K562 (cell line): ENCODE measurements at regions not wholly inside any gene's neighbourhood (a gene's known extent, or its start where the extent isn't known, plus 50 kb on each side); places are given as distances from the start of the nearest gene placed in this dataset.

Experiments used
- ATAC-seq: fragments of 200-7000 bp; cut with Tn5 transposase; 3 replicates; pipeline ENCODE4 v1.9.1; 2020; ENCODE audit warnings: moderate library complexity
- BruUV-seq: library from RNA; stranded (reverse); fragments of 400-500 nt; replicated peaks from 2 replicates; lab custom pipeline; 2021; lab: Mats Ljungman, UMichigan
- CTCF ChIA-PET: fragments of 300-600 bp; formaldehyde crosslinking; extraction: SDS; loops from one replicate; lab custom pipeline; 2021; ENCODE audit warnings: low intra/inter-chr PET ratio; lab: Yijun Ruan, JAX
- POLR2A ChIA-PET: fragments of 300-600, 350-650 bp; sonication (Branson Sonifier 250); formaldehyde crosslinking; extraction: SDS; loops from one replicate; lab custom pipeline; 2021; ENCODE audit warnings: antibody characterized with exemption, inconsistent platforms; lab: Yijun Ruan, JAX
- DNase-seq, 4 experiments: peaks; one replicate each; pipeline versions ENCODE4 v3.0.0 to v3.0.0-alpha.2; 2011 to 2018; ENCODE audit warnings: low spot score in 3 of 4, mixed read lengths in 3 of 4; ENCODE audit errors: extremely low read depth in 1 of 4
- FAIRE-seq: peaks from 2 replicates; lab custom pipeline; 2011; peaks lifted over from hg19 to GRCh38; lab: Jason Lieb, UNC
- H2AFZ ChIP-seq: 2 replicates; pipeline ENCODE4 v1.6.0; 2011; ENCODE audit warnings: low read depth, low read length, control low read depth, inconsistent platforms
- H3K27ac ChIP-seq: fragments of 200-600 bp; 3 replicates; pipeline ENCODE4 v1.8.0; 2011; ENCODE audit warnings: low read depth, mild to moderate bottlenecking, control low read depth, inconsistent platforms, low read length, moderate library complexity, mixed read lengths; ENCODE audit errors: extremely low read depth
- H3K27me3 ChIP-seq, 2 experiments: fragments of 300-600 bp in 1 of 2; 2 replicates in 1 of 2; 3 replicates in 1 of 2; pipeline versions ENCODE4 v1.6.0 to v1.8.0; 2011; ENCODE audit warnings: inconsistent platforms in 2 of 2, low read length in 2 of 2, mild to moderate bottlenecking in 1 of 2, mixed read lengths in 1 of 2, moderate library complexity in 1 of 2; ENCODE audit not compliant: control insufficient read depth in 2 of 2, insufficient read depth in 2 of 2
- H3K36me3 ChIP-seq: fragments of 300-600 bp; 3 replicates; pipeline ENCODE4 v1.8.0; 2011; ENCODE audit warnings: mild to moderate bottlenecking, low read length, inconsistent platforms; ENCODE audit not compliant: control insufficient read depth, insufficient read depth
- H3K4me1 ChIP-seq, 2 experiments: fragments of 200-600 bp in 1 of 2; replicated peaks in 1 of 2; 2 replicates in 1 of 2; 3 replicates in 1 of 2; pipeline versions ENCODE4 v1.5.1 to v1.8.0; 2011; ENCODE audit warnings: inconsistent platforms in 2 of 2, low read length in 2 of 2, mild to moderate bottlenecking in 1 of 2, mixed read lengths in 1 of 2, moderate library complexity in 1 of 2; ENCODE audit not compliant: control insufficient read depth in 2 of 2, insufficient read depth in 2 of 2
- H3K4me2 ChIP-seq: 2 replicates; pipeline ENCODE4 v1.6.1; 2011; ENCODE audit warnings: low read length, control low read depth, inconsistent platforms, mixed read lengths; ENCODE audit not compliant: insufficient read depth
- H3K4me3 ChIP-seq: fragments of 200-600 bp; sonication (generic), shearing (Covaris generic); 2 replicates; pipeline ENCODE4 v1.5.1; 2016; ENCODE audit warnings: control low read depth, inconsistent platforms
- H3K79me2 ChIP-seq: fragments of 200-600 bp; 3 replicates; pipeline ENCODE4 v1.8.0; 2011; ENCODE audit warnings: low read length, inconsistent platforms; ENCODE audit not compliant: control insufficient read depth, insufficient read depth
- H3K9ac ChIP-seq, 2 experiments: 2 replicates each; pipeline versions ENCODE4 v1.6.0 to v1.6.1; 2011; ENCODE audit warnings: low read depth in 2 of 2, low read length in 2 of 2, control low read depth in 1 of 2, inconsistent platforms in 1 of 2, mild to moderate bottlenecking in 1 of 2, mixed read lengths in 1 of 2; ENCODE audit not compliant: insufficient read depth in 1 of 2
- H3K9me1 ChIP-seq: one replicate; pipeline ENCODE4 v1.6.0; 2011; ENCODE audit warnings: inconsistent platforms, mild to moderate bottlenecking, low read length, moderate library complexity; ENCODE audit not compliant: control insufficient read depth, insufficient read depth
- H3K9me3 ChIP-seq: replicated peaks from 2 replicates; pipeline ENCODE4 v1.5.1; 2011; ENCODE audit warnings: low read depth, low read length, inconsistent platforms; ENCODE audit not compliant: control insufficient read depth, insufficient read depth
- H4K20me1 ChIP-seq: replicated peaks from 2 replicates; pipeline ENCODE4 v1.6.1; 2011; ENCODE audit warnings: low read length, inconsistent platforms, mixed read lengths; ENCODE audit not compliant: control insufficient read depth, insufficient read depth
- FUS ChIP-seq: fragments of 200-400 bp; formaldehyde crosslinking; optimal IDR thresholded peaks from 2 replicates; pipeline ENCODE3; 2017; ENCODE audit warnings: low read depth, low read length
- HMG20A ChIP-seq: fragments of 450-650 bp; formaldehyde crosslinking; conservative IDR thresholded peaks from 2 replicates; pipeline ENCODE4 v1.4.0; 2020; ENCODE audit warnings: mild to moderate bottlenecking, mixed read lengths
- HMG20B ChIP-seq: fragments of 250-450 bp; sonication (Bioruptor Pico); IDR thresholded peaks from 2 replicates; pipeline ENCODE4 v1.5.0; 2021; ENCODE audit warnings: mild to moderate bottlenecking
- MCM3 ChIP-seq: fragments of 450-650 bp; IDR thresholded peaks from 2 replicates; pipeline ENCODE4 v1.6.1; 2016
- NR3C1 ChIP-seq: sonication (generic); formaldehyde crosslinking; IDR thresholded peaks from 2 replicates; pipeline ENCODE4 v1.8.1; 2022; ENCODE audit warnings: missing genetic modification reagents
- NR4A1 ChIP-seq, 2 experiments: fragments of 250-450 bp in 1 of 2; fragments of 450-650 bp in 1 of 2; sonication (Bioruptor Pico) in 1 of 2; IDR thresholded peaks; 2 replicates each; pipeline versions ENCODE4 v1.4.0 to v1.6.1; 2016 to 2020; ENCODE audit warnings: mild to moderate bottlenecking in 2 of 2, missing compliant biosample characterization in 1 of 2, missing genetic modification characterization in 1 of 2, moderate library complexity in 1 of 2
- SOX6 ChIP-seq: fragments of 450-650 bp; IDR thresholded peaks from 2 replicates; pipeline ENCODE4 v1.6.1; 2014; ENCODE audit warnings: mild to moderate bottlenecking
- TAF9B ChIP-seq: fragments of 450-650 bp; IDR thresholded peaks from 2 replicates; pipeline ENCODE4 v1.6.1; 2018; ENCODE audit warnings: mild to moderate bottlenecking; ENCODE audit not compliant: partially characterized antibody
- ZNF146 ChIP-seq: IDR thresholded peaks from one replicate; pipeline ENCODE4 v1.6.1; 2018; ENCODE audit warnings: missing compliant biosample characterization; ENCODE audit not compliant: unreplicated experiment
- ZNF696 ChIP-seq: fragments of 250-450 bp; sonication (Bioruptor Pico); conservative IDR thresholded peaks from 2 replicates; pipeline ENCODE4 v1.4.0; 2020; ENCODE audit warnings: mild to moderate bottlenecking, moderate library complexity
- whole genome bisulfite sequencing: fragments of 100-300 bp; shearing (Covaris generic); methylation state at CpG from one replicate; pipeline ENCODE4 v1.1.6; 2016; ENCODE audit warnings: low coverage, mixed read lengths; ENCODE audit not compliant: insufficient coverage; ENCODE audit errors: missing lambda C conversion rate; 5-methylcytosine and 5-hydroxymethylcytosine counted together
- in situ Hi-C: fragments of 300-500 bp; cut with MboI; formaldehyde crosslinking; loops from 4 replicates; pipeline ENCODE4 v1.15.0; 2018; ENCODE audit warnings: inconsistent platforms, mixed read lengths
- intact Hi-C: fragments of 100-400 bp; cut with micrococcal nuclease; formaldehyde crosslinking; loops from 2 replicates; pipeline ENCODE4 v1.14.2; 2022
- TF ChIP-seq, protein P1 (sequence below): fragments of 250-450 bp; sonication (Bioruptor Pico); IDR thresholded peaks from 2 replicates; pipeline ENCODE4 v1.5.0; 2021; ENCODE audit warnings: mild to moderate bottlenecking, moderate library complexity
- TF ChIP-seq, protein P2 (sequence below): fragments of 450-650 bp; IDR thresholded peaks from 2 replicates; pipeline ENCODE4 v1.6.1; 2017; ENCODE audit warnings: antibody characterized with exemption
- TF ChIP-seq, protein P3 (sequence below): sonication (generic); formaldehyde crosslinking; IDR thresholded peaks from 2 replicates; pipeline ENCODE4 v1.8.0; 2022; ENCODE audit warnings: mild to moderate bottlenecking, missing genetic modification reagents

DNA sequence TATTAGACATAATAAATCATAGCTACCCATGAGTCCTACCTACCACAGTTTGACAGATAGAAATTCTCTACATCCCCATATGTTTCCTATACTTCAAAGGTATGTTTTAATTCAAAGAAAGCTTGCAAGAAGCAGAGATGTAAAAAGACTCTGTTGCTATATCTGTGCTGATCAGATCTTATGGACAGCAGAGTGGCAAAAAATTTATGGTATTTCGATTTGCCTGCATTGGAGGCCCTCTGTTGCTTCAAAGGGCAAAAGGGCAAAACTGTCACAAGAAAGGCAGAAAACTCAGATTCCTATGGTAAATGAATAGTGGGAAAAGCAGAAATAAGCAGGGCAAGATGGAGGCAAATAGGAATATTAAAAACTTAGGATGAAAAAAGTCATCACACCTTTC, 447.8 kb upstream of the SPHKAP start:
- no peak overlapping the region for H3K4me2 ChIP-seq
- H3K4me3 ChIP-seq, result no peak overlapping the region
- no peaks in the 10 kb centered on the region for H3K27me3 ChIP-seq
- no peaks in the 10 kb centered on the region for H3K79me2 ChIP-seq
- intact Hi-C loops (no loop called here), in situ Hi-C loops (no loop called here)
- no peak overlapping the region for H3K27ac ChIP-seq
- no peak overlapping the region for H2AFZ ChIP-seq
- ATAC-seq (no peak), DNase-seq (no peak), FAIRE-seq (no peak)
- ChIA-PET CTCF (no interaction called here), POLR2A (no interaction called here)
- no peaks in the 10 kb centered on the region for H3K9me1 ChIP-seq
- H3K36me3 ChIP-seq, result no peaks in the 10 kb centered on the region
- H3K9me3 ChIP-seq, result no peaks in the 10 kb centered on the region
- H4K20me1 ChIP-seq, result no peaks in the 10 kb centered on the region
- 0% methylated on average over 1 of the region's 1 CpG for WGBS
- H3K9ac ChIP-seq, result no peak overlapping the region
- H3K4me1 ChIP-seq, result no peaks in the 10 kb centered on the region
- no TSS peak for BruUV-seq
- TF ChIP-seq FUS (no peak), SOX6 (no peak), TAF9B (no peak), NR3C1 (no peak), HMG20B (no peak), NR4A1 (CRISPR knock-in tag; IDR thresholded peaks at IDR 0.05) (no peak), NR4A1 (tag; IDR thresholded peaks at IDR 0.05) (no peak), HMG20A (CRISPR knock-in tag) (no peak), ZNF696 (CRISPR knock-in tag) (no peak), MCM3 (no peak), ZNF146 (CRISPR knock-in tag) (no peak)
- TF ChIP-seq, protein P1, sequence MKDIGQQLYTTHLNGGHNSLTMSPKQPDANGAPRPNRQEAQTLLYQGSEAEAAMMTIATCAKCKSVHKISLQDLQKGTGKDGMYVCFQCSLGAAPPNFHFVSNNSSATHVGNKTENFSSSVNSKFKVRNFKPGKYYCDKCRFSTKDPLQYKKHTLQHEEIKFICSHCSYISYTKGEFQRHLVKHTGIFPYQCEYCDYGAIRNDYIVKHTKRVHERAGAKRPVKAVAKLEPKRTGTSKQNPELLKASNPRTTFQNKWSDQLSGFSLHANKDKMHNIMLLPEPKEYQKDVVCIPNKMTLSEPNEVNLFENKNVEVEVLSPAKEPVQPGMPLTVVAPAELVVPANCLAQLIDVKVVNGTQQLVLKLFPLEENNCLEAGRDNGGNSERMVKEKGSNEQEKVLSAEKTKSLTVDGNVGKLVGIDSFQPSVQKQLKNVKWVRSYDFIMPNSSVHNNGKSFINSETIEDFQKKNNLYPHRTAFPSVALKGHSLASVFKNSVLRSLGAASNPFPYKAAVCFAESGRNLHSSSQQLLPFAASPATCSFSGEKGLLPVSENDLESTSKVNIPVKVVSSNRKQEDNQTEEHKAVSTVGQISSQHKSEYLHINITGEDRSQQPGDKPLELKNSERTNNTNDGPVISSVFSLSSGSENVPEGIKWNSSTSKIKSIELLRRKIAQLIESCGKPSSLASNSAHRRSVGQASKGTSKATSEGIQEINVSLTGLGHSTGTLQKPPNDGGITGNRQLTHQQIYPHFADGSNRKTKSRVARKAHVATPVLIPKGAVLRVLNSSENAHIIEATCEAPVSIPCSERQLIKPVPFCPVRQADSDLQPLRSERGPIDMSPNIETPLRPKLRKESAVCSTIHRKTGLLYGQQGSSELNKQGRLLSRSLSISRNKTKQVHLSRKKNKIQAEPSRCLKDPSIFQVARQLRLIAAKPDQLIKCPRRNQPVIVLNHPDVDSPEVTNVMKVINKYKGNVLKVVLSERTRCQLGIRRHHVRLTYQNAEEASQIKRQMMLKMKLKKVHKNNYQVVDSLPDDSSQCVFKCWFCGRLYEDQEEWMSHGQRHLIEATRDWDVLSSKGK, result no peak
- TF ChIP-seq, protein P2, sequence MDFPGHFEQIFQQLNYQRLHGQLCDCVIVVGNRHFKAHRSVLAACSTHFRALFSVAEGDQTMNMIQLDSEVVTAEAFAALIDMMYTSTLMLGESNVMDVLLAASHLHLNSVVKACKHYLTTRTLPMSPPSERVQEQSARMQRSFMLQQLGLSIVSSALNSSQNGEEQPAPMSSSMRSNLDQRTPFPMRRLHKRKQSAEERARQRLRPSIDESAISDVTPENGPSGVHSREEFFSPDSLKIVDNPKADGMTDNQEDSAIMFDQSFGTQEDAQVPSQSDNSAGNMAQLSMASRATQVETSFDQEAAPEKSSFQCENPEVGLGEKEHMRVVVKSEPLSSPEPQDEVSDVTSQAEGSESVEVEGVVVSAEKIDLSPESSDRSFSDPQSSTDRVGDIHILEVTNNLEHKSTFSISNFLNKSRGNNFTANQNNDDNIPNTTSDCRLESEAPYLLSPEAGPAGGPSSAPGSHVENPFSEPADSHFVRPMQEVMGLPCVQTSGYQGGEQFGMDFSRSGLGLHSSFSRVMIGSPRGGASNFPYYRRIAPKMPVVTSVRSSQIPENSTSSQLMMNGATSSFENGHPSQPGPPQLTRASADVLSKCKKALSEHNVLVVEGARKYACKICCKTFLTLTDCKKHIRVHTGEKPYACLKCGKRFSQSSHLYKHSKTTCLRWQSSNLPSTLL, result no peak
- TF ChIP-seq, protein P3, sequence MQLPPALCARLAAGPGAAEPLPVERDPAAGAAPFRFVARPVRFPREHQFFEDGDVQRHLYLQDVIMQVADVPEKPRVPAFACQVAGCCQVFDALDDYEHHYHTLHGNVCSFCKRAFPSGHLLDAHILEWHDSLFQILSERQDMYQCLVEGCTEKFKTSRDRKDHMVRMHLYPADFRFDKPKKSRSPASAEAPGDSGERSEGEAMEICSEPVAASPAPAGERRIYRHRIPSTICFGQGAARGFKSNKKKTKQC (CRISPR knock-in tag), result no peak
